Mesenchymal stem cell (in vitro differentiated cells and primary cell): ENCODE measurements at regions not wholly inside any gene's neighbourhood (a gene's known extent, or its start where the extent isn't known, plus 50 kb on each side); places are given as distances from the start of the nearest gene placed in this dataset.

Experiments
- DNase-seq: peaks from one replicate; pipeline ENCODE4 v3.0.0-alpha.2; 2013
- H2AFZ ChIP-seq: one replicate; pipeline ENCODE4 v1.6.1; 2013; ENCODE audit warnings: low read depth, mild to moderate bottlenecking, control low read depth, inconsistent platforms, low read length, moderate library complexity
- H2AK5ac ChIP-seq: 2 replicates; pipeline ENCODE4 v1.6.1; 2013; ENCODE audit warnings: low read length, moderate library complexity, mild to moderate bottlenecking, inconsistent platforms; ENCODE audit not compliant: severe bottlenecking
- H2BK120ac ChIP-seq: one replicate; pipeline ENCODE4 v1.6.1; 2013; ENCODE audit warnings: low read depth, mild to moderate bottlenecking, inconsistent platforms, low read length, moderate library complexity
- H2BK12ac ChIP-seq, 2 experiments: one replicate each; pipeline ENCODE4 v1.6.1; 2013; ENCODE audit warnings: inconsistent platforms in 2 of 2, low read length in 2 of 2, mild to moderate bottlenecking in 2 of 2, moderate library complexity in 2 of 2, control low read depth in 1 of 2
- H2BK15ac ChIP-seq: one replicate; pipeline ENCODE4 v1.6.1; 2013; ENCODE audit warnings: mild to moderate bottlenecking, low read depth, inconsistent platforms; ENCODE audit not compliant: poor library complexity, severe bottlenecking
- H2BK5ac ChIP-seq: 2 replicates; pipeline ENCODE4 v1.6.1; 2013; ENCODE audit warnings: low read depth, mild to moderate bottlenecking, low read length, control low read depth, inconsistent platforms; ENCODE audit not compliant: poor library complexity, severe bottlenecking
- H3K14ac ChIP-seq, 2 experiments: one replicate each; pipeline ENCODE4 v1.6.1; 2013; ENCODE audit warnings: inconsistent platforms in 2 of 2, low read length in 2 of 2, control low read depth in 1 of 2, mild to moderate bottlenecking in 1 of 2, moderate library complexity in 1 of 2
- H3K18ac ChIP-seq, 2 experiments: one replicate each; pipeline ENCODE4 v1.6.1; 2013; ENCODE audit warnings: inconsistent platforms in 2 of 2, low read length in 2 of 2, control low read depth in 1 of 2, low read depth in 1 of 2, mild to moderate bottlenecking in 1 of 2
- H3K23ac ChIP-seq, 2 experiments: one replicate each; pipeline ENCODE4 v1.6.1; 2013; ENCODE audit warnings: inconsistent platforms in 2 of 2, low read length in 2 of 2, mild to moderate bottlenecking in 2 of 2, moderate library complexity in 2 of 2, control low read depth in 1 of 2
- H3K27ac ChIP-seq: 2 replicates; pipeline ENCODE4 v1.5.1; 2013; ENCODE audit warnings: mild to moderate bottlenecking, moderate library complexity, low read length, control low read depth, inconsistent platforms; ENCODE audit not compliant: poor library complexity, severe bottlenecking
- H3K27me3 ChIP-seq, 2 experiments: 2 replicates each; pipeline versions ENCODE4 v1.6.1 to v1.7.0; 2013; ENCODE audit warnings: low read length in 2 of 2, mild to moderate bottlenecking in 2 of 2, moderate library complexity in 2 of 2, control low read depth in 1 of 2, inconsistent platforms in 1 of 2; ENCODE audit not compliant: control insufficient read depth in 1 of 2, insufficient read depth in 1 of 2
- H3K36me3 ChIP-seq, 2 experiments: 2 replicates each; pipeline versions ENCODE4 v1.6.1 to v1.7.0; 2013; ENCODE audit warnings: low read length in 2 of 2, control low read depth in 1 of 2, inconsistent platforms in 1 of 2, low read depth in 1 of 2, mild to moderate bottlenecking in 1 of 2; ENCODE audit not compliant: insufficient read depth in 2 of 2, control insufficient read depth in 1 of 2
- H3K4ac ChIP-seq, 2 experiments: one replicate each; pipeline ENCODE4 v1.6.1; 2013; ENCODE audit warnings: inconsistent platforms in 2 of 2, low read length in 2 of 2, mild to moderate bottlenecking in 2 of 2, moderate library complexity in 2 of 2, control low read depth in 1 of 2, low read depth in 1 of 2
- H3K4me1 ChIP-seq: 2 replicates; pipeline ENCODE4 v1.6.1; 2013; ENCODE audit warnings: low read depth, low read length, control low read depth; ENCODE audit not compliant: control insufficient read depth, insufficient read depth
- H3K4me2 ChIP-seq: 2 replicates; pipeline ENCODE4 v1.6.1; 2013; ENCODE audit warnings: low read length, mild to moderate bottlenecking, inconsistent platforms; ENCODE audit not compliant: poor library complexity, severe bottlenecking
- H3K4me3 ChIP-seq, 2 experiments: 2 replicates each; pipeline versions ENCODE4 v1.5.1 to v1.7.0; 2013; ENCODE audit warnings: low read length in 2 of 2, mild to moderate bottlenecking in 2 of 2, control low read depth in 1 of 2, low read depth in 1 of 2; ENCODE audit not compliant: insufficient read depth in 1 of 2
- H3K79me1 ChIP-seq: replicated peaks from 2 replicates; pipeline ENCODE4 v1.6.1; 2013; ENCODE audit warnings: mild to moderate bottlenecking, control low read depth, low read length, inconsistent platforms; ENCODE audit not compliant: poor library complexity, severe bottlenecking
- H3K9ac ChIP-seq: 2 replicates; pipeline ENCODE4 v1.7.0; 2013; ENCODE audit warnings: mild to moderate bottlenecking, low read length, moderate library complexity
- H3K9me3 ChIP-seq: 2 replicates; pipeline ENCODE4 v1.7.0; 2013; ENCODE audit warnings: mild to moderate bottlenecking, low read length; ENCODE audit not compliant: control insufficient read depth
- H4K8ac ChIP-seq: one replicate; pipeline ENCODE4 v1.6.1; 2013; ENCODE audit warnings: inconsistent platforms, mild to moderate bottlenecking, low read length, moderate library complexity
- H4K91ac ChIP-seq: one replicate; pipeline ENCODE4 v1.6.1; 2013; ENCODE audit warnings: mild to moderate bottlenecking, low read length, inconsistent platforms
- WGBS: methylation state at CpG from one replicate; pipeline ENCODE4 v1.1.7; 2013; ENCODE audit warnings: mixed read lengths; 5-methylcytosine and 5-hydroxymethylcytosine counted together

- Histone ChIP-seq H3K18ac (no peak overlapping the region), H3K9ac (no peak overlapping the region), H3K27ac (no peak overlapping the region), H3K79me1 (no peaks in the 10 kb centered on the region), H3K14ac (no peak overlapping the region), H4K91ac (no peak overlapping the region), H3K27me3 (peaks cover 0 to 27% of the 10 kb centered on the region in 2 experiments), H2AK5ac (no peak overlapping the region), H2BK12ac (no peak overlapping the region), H2BK15ac (no peak overlapping the region), H2BK5ac (no peak overlapping the region), H3K9me3 (no peaks in the 10 kb centered on the region), H3K4me1 (no peaks in the 10 kb centered on the region), H3K4ac (no peak overlapping the region), H3K4me3 (no peak overlapping the region), H3K4me2 (no peak overlapping the region), H2AFZ (no peak overlapping the region), H4K8ac (no peak overlapping the region), H3K36me3 (no peaks in the 10 kb centered on the region), H3K23ac (no peak overlapping the region), H2BK120ac (no peak overlapping the region)
- 49% methylated on average over 3 of the region's 3 CpGs for WGBS
- no peak for DNase-seq
Observed at GRCh38 chr2:16010011-16010410, 69.7 kb downstream of the MYCN start.

GRCh38 chr2:16009560-16009959 is 69.2 kb downstream of the MYCN start:
- Histone ChIP-seq H3K27ac (no peak overlapping the region), H3K4me2 (no peak overlapping the region), H2BK5ac (no peak overlapping the region), H3K4ac (no peak overlapping the region), H3K23ac (no peak overlapping the region), H4K91ac (no peak overlapping the region), H3K18ac (no peak overlapping the region), H3K36me3 (no peaks in the 10 kb centered on the region), H2BK120ac (no peak overlapping the region), H4K8ac (no peak overlapping the region), H2AK5ac (no peak overlapping the region), H2AFZ (no peak overlapping the region), H3K9ac (no peak overlapping the region), H3K4me1 (no peaks in the 10 kb centered on the region), H3K9me3 (no peaks in the 10 kb centered on the region), H3K4me3 (no peak overlapping the region), H2BK15ac (no peak overlapping the region), H3K79me1 (no peaks in the 10 kb centered on the region), H2BK12ac (no peak overlapping the region), H3K14ac (no peak overlapping the region), H3K27me3 (peaks cover 0 to 24% of the 10 kb centered on the region in 2 experiments)
- DNase-seq: no peak

- Histone ChIP-seq H3K9ac (no peak overlapping the region), H2BK120ac (no peak overlapping the region), H3K27me3 (peaks cover 0 to 17% of the 10 kb centered on the region in 2 experiments), H4K91ac (no peak overlapping the region), H2BK5ac (no peak overlapping the region), H3K4me3 (no peak overlapping the region), H2BK12ac (no peak overlapping the region), H2BK15ac (no peak overlapping the region), H3K4ac (no peak overlapping the region), H3K27ac (no peak overlapping the region), H3K23ac (no peak overlapping the region), H3K4me1 (no peaks in the 10 kb centered on the region), H3K9me3 (peaks cover under 1% of the 10 kb centered on the region), H2AFZ (no peak overlapping the region), H3K36me3 (no peaks in the 10 kb centered on the region), H3K14ac (no peak overlapping the region), H2AK5ac (no peak overlapping the region), H3K79me1 (no peaks in the 10 kb centered on the region), H3K4me2 (no peak overlapping the region), H4K8ac (no peak overlapping the region), H3K18ac (no peak overlapping the region)
- 71% methylated on average over 6 of the region's 6 CpGs for WGBS
- DNase-seq: no peak
Observed at GRCh38 chr2:16008856-16009255, 68.5 kb downstream of the MYCN start.

GRCh38 chr2:16008331-16008850 is 68.0 kb downstream of the MYCN start:
- no peak overlapping the region for H4K91ac ChIP-seq
- no peak overlapping the region for H2BK12ac ChIP-seq
- H3K4me3 ChIP-seq: no peak overlapping the region
- H3K9me3 ChIP-seq: peaks cover 5% of the 10 kb centered on the region
- no peak overlapping the region for H2BK120ac ChIP-seq
- H3K4ac ChIP-seq: no peak overlapping the region
- no peaks in the 10 kb centered on the region for H3K79me1 ChIP-seq
- no peak overlapping the region for H2AK5ac ChIP-seq
- H3K27ac ChIP-seq: no peak overlapping the region
- H3K18ac ChIP-seq: no peak overlapping the region
- no peaks in the 10 kb centered on the region for H3K36me3 ChIP-seq
- no peak overlapping the region for H2BK15ac ChIP-seq
- no peak overlapping the region for H2BK5ac ChIP-seq
- no peak overlapping the region for H3K14ac ChIP-seq
- H4K8ac ChIP-seq: no peak overlapping the region
- H3K4me2 ChIP-seq: no peak overlapping the region
- no peak overlapping the region for H3K23ac ChIP-seq
- DNase-seq: no peak
- WGBS: 66% methylated on average over 8 of the region's 8 CpGs
- peaks cover 0 to 12% of the 10 kb centered on the region in 2 experiments for H3K27me3 ChIP-seq
- H3K9ac ChIP-seq: no peak overlapping the region
- no peak overlapping the region for H2AFZ ChIP-seq
- no peaks in the 10 kb centered on the region for H3K4me1 ChIP-seq
